ENCODE measurements at regions not wholly inside any gene's neighbourhood (a gene's known extent, or its start where the extent isn't known, plus 50 kb on each side); places are given as distances from the start of the nearest gene placed in this dataset.

DNA sequence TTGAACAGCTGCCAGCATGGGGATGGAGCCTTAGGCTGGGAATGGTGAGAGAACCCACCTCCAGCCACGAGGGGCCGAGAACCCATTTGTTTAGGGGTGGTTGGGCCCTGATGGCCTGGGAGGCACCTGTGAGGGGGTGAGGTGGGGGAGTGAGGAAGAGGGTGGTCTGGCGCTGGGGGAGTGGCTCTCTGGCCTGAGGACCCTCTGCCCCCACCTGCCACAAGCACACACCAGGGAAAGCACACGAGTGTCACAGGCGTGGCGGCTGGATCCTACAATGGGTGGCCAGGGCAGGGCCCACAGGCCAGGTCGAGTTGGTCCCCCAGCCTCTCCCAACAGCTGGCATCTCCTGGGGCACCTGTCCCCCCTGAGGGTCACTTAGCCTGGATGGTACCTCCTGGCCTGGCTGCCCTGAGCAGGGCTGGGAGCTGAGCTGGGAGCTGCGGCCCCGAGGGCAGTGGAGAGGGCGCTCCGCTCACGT lies 340.5 kb downstream of the TMEM121 start:
- Histone ChIP-seq H2AFZ (no peak overlapping the region), H3K9me2 (ENCODE audit: insufficient read depth) (no peaks in the 10 kb centered on the region), H3K27me3 (ENCODE audit: insufficient read depth) (no peaks in the 10 kb centered on the region), H4K20me1 (replicated peaks; ENCODE audit: insufficient read depth) (no peaks in the 10 kb centered on the region), H3K4me2 (no peak overlapping the region), H3F3A (replicated peaks; ENCODE audit: low read depth) (no peaks in the 10 kb centered on the region), H3K36me3 (ENCODE audit: insufficient read depth) (peaks cover 19% of the 10 kb centered on the region), H3K27ac (ENCODE audit: low read depth) (no peak overlapping the region), H3K79me2 (replicated peaks; ENCODE audit: insufficient read depth) (no peaks in the 10 kb centered on the region), H3K4me3 (no peak overlapping the region), H3K4me1 (ENCODE audit: insufficient read depth) (no peaks in the 10 kb centered on the region)
- Mint-ChIP-seq H3K9me3 (peaks cover 80% of the 10 kb centered on the region), H3K36me3 (ENCODE audit: low read depth) (peaks cover 27% of the 10 kb centered on the region), H3K4me3 (no peak overlapping the region), H3K27ac (no peak overlapping the region), H3K27me3 (ENCODE audit: insufficient read depth, low read depth, poor library complexity) (peaks cover 4% of the 10 kb centered on the region), H3K4me1 (no peaks in the 10 kb centered on the region)
- no peak for ATAC-seq
- DNase-seq (ENCODE audit: low spot score) = no peak
- TF ChIP-seq JUNB (IDR thresholded peaks at IDR 0.05; ENCODE audit: unreplicated experiment) (no peak), POLR2AphosphoS5 (IDR thresholded peaks at IDR 0.05; ENCODE audit: low read depth) (no peak), EZH2phosphoT487 (IDR thresholded peaks at IDR 0.05; ENCODE audit: unreplicated experiment) (no peak), REST (IDR thresholded peaks at IDR 0.05; ENCODE audit: unreplicated experiment) (no peak), ZNF331 (CRISPR knock-in tag; IDR thresholded peaks at IDR 0.05; ENCODE audit: low read depth) (no peak), STAT1 (IDR thresholded peaks at IDR 0.05; ENCODE audit: unreplicated experiment) (no peak), EZH2 (IDR thresholded peaks at IDR 0.05; ENCODE audit: low read depth, unreplicated experiment) (no peak), NANOG (IDR thresholded peaks at IDR 0.05; ENCODE audit: borderline replicate concordance) (no peak), CREB1 (CRISPR knock-in tag; IDR thresholded peaks at IDR 0.05; ENCODE audit: low read depth) (no peak), ZNF462 (CRISPR knock-in tag; IDR thresholded peaks at IDR 0.05) (no peak), ZNF114 (CRISPR knock-in tag; IDR thresholded peaks at IDR 0.05) (no peak)
- TF ChIP-seq, protein P1, sequence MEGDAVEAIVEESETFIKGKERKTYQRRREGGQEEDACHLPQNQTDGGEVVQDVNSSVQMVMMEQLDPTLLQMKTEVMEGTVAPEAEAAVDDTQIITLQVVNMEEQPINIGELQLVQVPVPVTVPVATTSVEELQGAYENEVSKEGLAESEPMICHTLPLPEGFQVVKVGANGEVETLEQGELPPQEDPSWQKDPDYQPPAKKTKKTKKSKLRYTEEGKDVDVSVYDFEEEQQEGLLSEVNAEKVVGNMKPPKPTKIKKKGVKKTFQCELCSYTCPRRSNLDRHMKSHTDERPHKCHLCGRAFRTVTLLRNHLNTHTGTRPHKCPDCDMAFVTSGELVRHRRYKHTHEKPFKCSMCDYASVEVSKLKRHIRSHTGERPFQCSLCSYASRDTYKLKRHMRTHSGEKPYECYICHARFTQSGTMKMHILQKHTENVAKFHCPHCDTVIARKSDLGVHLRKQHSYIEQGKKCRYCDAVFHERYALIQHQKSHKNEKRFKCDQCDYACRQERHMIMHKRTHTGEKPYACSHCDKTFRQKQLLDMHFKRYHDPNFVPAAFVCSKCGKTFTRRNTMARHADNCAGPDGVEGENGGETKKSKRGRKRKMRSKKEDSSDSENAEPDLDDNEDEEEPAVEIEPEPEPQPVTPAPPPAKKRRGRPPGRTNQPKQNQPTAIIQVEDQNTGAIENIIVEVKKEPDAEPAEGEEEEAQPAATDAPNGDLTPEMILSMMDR (conservative IDR thresholded peaks at IDR 0.05; ENCODE audit: low read depth in 2 of 2) = no peak
- TF ChIP-seq, protein P2, sequence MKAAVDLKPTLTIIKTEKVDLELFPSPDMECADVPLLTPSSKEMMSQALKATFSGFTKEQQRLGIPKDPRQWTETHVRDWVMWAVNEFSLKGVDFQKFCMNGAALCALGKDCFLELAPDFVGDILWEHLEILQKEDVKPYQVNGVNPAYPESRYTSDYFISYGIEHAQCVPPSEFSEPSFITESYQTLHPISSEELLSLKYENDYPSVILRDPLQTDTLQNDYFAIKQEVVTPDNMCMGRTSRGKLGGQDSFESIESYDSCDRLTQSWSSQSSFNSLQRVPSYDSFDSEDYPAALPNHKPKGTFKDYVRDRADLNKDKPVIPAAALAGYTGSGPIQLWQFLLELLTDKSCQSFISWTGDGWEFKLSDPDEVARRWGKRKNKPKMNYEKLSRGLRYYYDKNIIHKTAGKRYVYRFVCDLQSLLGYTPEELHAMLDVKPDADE (IDR thresholded peaks at IDR 0.05) = no peak
